Left lung (tissue), 4 donors: ENCODE measurements at regions not wholly inside any gene's neighbourhood (a gene's known extent, or its start where the extent isn't known, plus 50 kb on each side); places are given as distances from the start of the nearest gene placed in this dataset.

ENCODE experiments used
- ATAC-seq: fragments of 200-7000 bp; cut with Tn5 transposase; one replicate; pipeline ENCODE4 v1.9.1; 2020; ENCODE audit warnings: moderate library complexity
- DNase-seq, 4 donors: peaks; one replicate each; pipeline ENCODE4 v3.0.0-alpha.2; 2013 to 2020
- H3K27ac ChIP-seq, 2 donors: fragments of 200-600 bp; sonication (generic) in 1 of 2; one replicate each; pipeline versions ENCODE4 v1.5.0 to v1.8.0; 2020 to 2021
- H3K27me3 ChIP-seq, 2 donors: fragments of 200-600 bp; sonication (generic) in 1 of 2; one replicate each; pipeline versions ENCODE4 v1.5.0 to v1.8.0; 2020 to 2021
- H3K36me3 ChIP-seq, 2 donors: fragments of 200-600 bp; sonication (generic) in 1 of 2; one replicate each; pipeline versions ENCODE4 v1.5.0 to v1.8.0; 2020 to 2021
- H3K4me1 ChIP-seq, 2 donors: fragments of 200-600 bp; one replicate each; pipeline ENCODE4 v1.8.0; 2021
- H3K4me3 ChIP-seq, 2 donors: fragments of 200-600 bp; sonication (generic) in 1 of 2; one replicate each; pipeline versions ENCODE4 v1.5.0 to v1.8.0; 2020 to 2021; ENCODE audit warnings: mild to moderate bottlenecking in 1 of 2
- H3K9me3 ChIP-seq, 2 donors: fragments of 200-600 bp; sonication (generic) in 1 of 2; one replicate each; pipeline versions ENCODE4 v1.5.0 to v1.8.0; 2020 to 2021
- CTCF ChIP-seq, 2 donors: fragments of 200-600 bp; sonication (generic) in 1 of 2; IDR thresholded peaks; one replicate each; pipeline versions ENCODE4 v1.5.0 to v1.8.0; 2021; ENCODE audit warnings: antibody characterized with exemption in 2 of 2
- intact Hi-C, 2 donors: fragments of 100-400 bp; cut with DNase I; formaldehyde crosslinking; loops; one replicate each; pipeline versions ENCODE4 v1.11.2 to v1.14.2; 2022
- donor health status: DM: no; HTN: yes; CAD: no.
- donor health status: DM: no; HTN: no; CAD: no.

DNA sequence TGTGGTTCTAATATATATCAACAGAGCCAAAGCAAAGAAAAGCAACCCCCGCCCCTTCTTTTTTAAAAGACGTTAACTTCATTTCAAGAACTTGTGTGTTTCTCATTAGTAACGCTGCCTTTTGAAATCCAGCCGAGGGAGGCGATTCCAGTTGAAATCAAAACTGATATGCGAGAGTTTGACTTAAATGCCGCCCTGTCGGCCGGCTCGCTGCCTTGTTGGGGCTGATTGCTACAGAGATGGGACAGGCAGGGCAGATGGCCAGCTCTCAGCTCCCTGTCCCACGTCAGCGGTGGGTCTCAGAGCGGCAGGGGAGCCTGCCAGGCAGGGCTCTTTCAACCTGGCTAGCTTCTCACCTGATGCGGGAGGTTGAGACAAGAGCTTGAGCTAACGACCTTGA lies 51.9 kb upstream of the ALX4 start:
- H3K27ac ChIP-seq = no peak overlapping the region
- no peak for DNase-seq
- no peaks in the 10 kb centered on the region for H3K9me3 ChIP-seq
- no peaks in the 10 kb centered on the region for H3K36me3 ChIP-seq
- no peak overlapping the region for H3K4me3 ChIP-seq
- peaks cover 0 to 65% of the 10 kb centered on the region in 2 donors for H3K27me3 ChIP-seq
- TF ChIP-seq CTCF (IDR thresholded peaks at IDR 0.05) = no peak
- no peak for ATAC-seq
- intact Hi-C loops = no loop called here
- no peaks in the 10 kb centered on the region for H3K4me1 ChIP-seq

DNA sequence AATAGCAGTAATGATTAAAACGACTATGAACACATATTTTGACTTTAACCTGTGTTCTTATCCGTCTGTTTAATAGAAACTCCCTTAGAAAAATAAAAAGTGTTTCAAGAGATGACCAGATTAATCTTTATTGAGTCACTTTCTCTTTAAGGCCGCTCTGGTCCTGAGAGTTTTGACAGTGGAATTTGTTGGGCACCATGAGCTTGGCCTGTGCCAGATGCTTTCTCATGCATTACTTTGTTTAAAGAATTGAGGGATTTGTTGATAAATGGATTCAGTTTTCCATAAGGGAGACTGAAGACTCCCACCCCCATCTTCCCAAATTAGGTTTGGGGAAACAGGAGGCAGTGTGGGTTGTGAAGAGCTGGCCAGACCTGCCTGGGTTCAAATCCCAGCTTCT lies 53.2 kb upstream of the ALX4 start:
- ATAC-seq = no peak
- no peak overlapping the region for H3K27ac ChIP-seq
- H3K27me3 ChIP-seq = peaks cover 0 to 65% of the 10 kb centered on the region in 2 donors
- no peak overlapping the region for H3K4me3 ChIP-seq
- no peaks in the 10 kb centered on the region for H3K9me3 ChIP-seq
- H3K4me1 ChIP-seq = no peaks in the 10 kb centered on the region
- no peak for TF ChIP-seq CTCF (IDR thresholded peaks at IDR 0.05)
- DNase-seq = no peak
- no peaks in the 10 kb centered on the region for H3K36me3 ChIP-seq
- intact Hi-C loops = no loop called here

DNA sequence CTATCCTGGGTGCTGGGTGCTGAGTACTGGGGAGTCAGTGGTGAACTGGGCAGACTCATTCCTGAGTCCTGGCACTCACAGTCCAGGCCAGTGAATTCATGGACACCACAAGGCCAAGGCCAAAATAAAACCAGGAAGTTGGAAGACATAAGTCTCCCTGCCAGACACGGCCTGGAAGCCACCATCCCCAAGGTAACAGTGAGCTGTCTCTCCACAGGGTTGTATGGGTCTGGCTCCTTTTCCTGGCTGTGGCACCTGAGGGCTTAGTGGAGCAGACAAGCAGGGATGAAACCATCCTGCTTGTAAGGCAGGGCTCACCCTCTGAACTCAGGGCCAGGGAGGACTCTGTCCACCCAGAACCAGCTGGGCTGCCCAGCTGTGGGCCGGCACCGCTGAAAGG lies 54.7 kb upstream of the ALX4 start:
- TF ChIP-seq CTCF (IDR thresholded peaks at IDR 0.05) = no peak
- Histone ChIP-seq H3K27me3 (peaks cover 0 to 50% of the 10 kb centered on the region in 2 donors), H3K27ac (no peak overlapping the region), H3K9me3 (no peaks in the 10 kb centered on the region), H3K4me1 (no peaks in the 10 kb centered on the region), H3K4me3 (no peak overlapping the region), H3K36me3 (no peaks in the 10 kb centered on the region)
- ATAC-seq (no peak), DNase-seq (no peak)
- intact Hi-C loops = no loop called here

- no peaks in the 10 kb centered on the region for H3K36me3 ChIP-seq
- H3K27me3 ChIP-seq = peaks cover 0 to 42% of the 10 kb centered on the region in 2 donors
- intact Hi-C loops = no loop called here
- DNase-seq = no peak
- ATAC-seq = no peak
- no peak overlapping the region for H3K4me3 ChIP-seq
- no peak overlapping the region for H3K27ac ChIP-seq
- no peaks in the 10 kb centered on the region for H3K9me3 ChIP-seq
- no peaks in the 10 kb centered on the region for H3K4me1 ChIP-seq
- no peak for TF ChIP-seq CTCF (IDR thresholded peaks at IDR 0.05)
Observed at GRCh38 chr11:44365616-44366015, 55.7 kb upstream of the ALX4 start.

DNA sequence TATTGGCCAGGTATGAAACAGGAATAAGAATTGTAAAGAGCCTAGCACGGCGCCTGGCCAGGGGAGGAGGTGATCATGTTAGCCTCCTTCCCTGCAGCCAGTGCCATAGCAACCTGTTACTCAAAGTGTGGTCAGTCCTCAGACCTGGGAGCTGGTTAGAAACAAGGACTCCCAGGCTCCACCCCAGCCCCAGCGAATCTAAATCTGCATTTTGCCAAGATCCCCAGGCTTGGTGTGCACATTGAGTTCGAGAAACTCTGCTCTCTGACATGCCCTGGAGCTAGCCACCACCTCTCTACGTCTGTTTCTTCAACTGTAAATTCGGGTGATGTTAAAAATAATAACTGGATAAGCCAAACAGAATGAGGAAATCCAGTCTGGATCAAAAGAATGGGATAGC lies 56.1 kb upstream of the ALX4 start:
- DNase-seq (no peak), ATAC-seq (no peak)
- H3K27ac ChIP-seq = no peak overlapping the region
- H3K36me3 ChIP-seq = no peaks in the 10 kb centered on the region
- TF ChIP-seq CTCF (IDR thresholded peaks at IDR 0.05) = no peak
- intact Hi-C loops = no loop called here
- H3K27me3 ChIP-seq = peaks cover 0 to 38% of the 10 kb centered on the region in 2 donors
- no peak overlapping the region for H3K4me3 ChIP-seq
- no peaks in the 10 kb centered on the region for H3K9me3 ChIP-seq
- no peaks in the 10 kb centered on the region for H3K4me1 ChIP-seq
